GM12872 (cell line): ENCODE measurements at regions not wholly inside any gene's neighbourhood (a gene's known extent, or its start where the extent isn't known, plus 50 kb on each side); places are given as distances from the start of the nearest gene placed in this dataset.

ENCODE experiments used
- CTCF ChIP-seq: IDR thresholded peaks from 3 replicates; pipeline ENCODE4 v1.5.1; 2011; ENCODE audit warnings: low read depth, mild to moderate bottlenecking, low read length, moderate library complexity; ENCODE audit not compliant: insufficient read depth

- no peak for TF ChIP-seq CTCF
These were observed 70.0 kb upstream of the ELAC2 start for GRCh38 chr17:13087802-13088201.

DNA sequence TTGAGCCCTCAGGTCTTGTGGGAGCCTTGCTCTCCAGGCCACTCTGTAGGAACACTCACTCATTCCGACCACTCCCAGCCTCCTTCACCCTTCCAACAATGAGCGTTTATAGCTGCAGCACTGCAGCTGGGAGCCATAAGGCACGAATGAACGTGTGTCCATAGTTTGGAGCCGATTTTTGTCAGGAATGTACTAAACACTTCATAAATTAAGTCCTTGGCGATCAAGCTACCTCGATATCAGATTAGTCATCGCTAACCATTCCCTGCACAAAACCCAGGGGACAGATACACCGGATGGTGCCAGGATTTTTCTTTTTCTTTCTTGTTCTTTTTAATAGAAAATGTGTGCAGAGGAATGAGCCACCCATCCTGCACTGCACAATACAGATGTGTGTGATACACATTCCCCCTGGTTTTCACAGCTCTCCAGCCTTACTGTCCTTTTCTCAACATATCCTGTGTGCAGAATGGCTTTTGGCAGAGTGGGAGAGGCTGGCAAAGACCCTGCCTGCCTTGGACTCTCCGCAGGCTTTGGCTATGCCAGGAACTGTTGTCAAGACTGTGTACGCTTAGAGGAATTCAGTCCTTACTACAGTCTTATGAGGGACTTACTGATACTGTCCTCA, 68.4 kb upstream of the ELAC2 start:
- no peak for TF ChIP-seq CTCF

DNA sequence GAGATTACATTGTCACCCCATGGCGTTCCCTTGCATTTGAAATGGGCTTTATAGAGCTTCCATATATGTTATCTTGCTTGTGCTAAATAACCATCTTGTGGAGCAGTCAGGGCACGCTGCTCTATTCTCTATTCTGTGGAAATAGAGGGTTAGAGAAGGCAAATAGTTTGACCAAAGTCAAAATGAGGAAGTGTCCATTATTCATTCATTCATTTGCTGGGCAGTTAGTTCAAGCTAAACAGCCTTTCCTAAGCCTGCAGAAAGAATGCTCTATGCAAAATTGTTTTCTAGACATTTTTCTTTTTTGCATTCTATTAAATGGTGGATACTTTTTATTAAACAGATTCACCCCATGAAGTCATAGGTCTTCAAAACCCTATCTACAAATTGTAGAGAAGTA, 67.8 kb upstream of the ELAC2 start:
- no peak for TF ChIP-seq CTCF

GRCh38 chr17:13084420-13084819, 66.6 kb upstream of the ELAC2 start:
- TF ChIP-seq CTCF: no peak

- TF ChIP-seq CTCF: no peak
These were observed 61.0 kb upstream of the ELAC2 start for GRCh38 chr17:13078591-13079385.

DNA sequence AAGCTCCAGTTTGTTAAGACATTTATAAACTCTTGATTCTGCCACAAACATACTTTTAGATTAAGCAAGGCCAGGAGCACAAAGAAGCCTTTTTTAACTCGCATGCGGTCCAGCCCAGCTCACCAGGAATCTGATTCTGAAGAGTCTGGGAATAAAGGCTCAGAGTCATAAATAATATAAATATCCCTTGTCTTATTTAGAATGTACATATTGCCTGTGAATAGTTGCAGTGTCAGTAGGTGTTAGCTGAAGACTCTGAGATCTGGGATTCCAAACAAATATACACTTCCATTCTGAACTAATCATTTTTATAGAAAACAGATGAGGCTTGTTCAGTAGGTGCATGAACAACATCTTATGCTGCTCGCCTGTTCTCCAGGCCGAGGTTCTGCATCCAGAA, 59.1 kb upstream of the ELAC2 start:
- TF ChIP-seq CTCF: no peak

- TF ChIP-seq CTCF: no peak
These were observed 56.2 kb upstream of the ELAC2 start for GRCh38 chr17:13074026-13074425.
